ENCODE measurements at regions not wholly inside any gene's neighbourhood (a gene's known extent, or its start where the extent isn't known, plus 50 kb on each side); places are given as distances from the start of the nearest gene placed in this dataset.

GRCh38 chr10:117699436-117700075 lies 157.0 kb downstream of the EMX2 start:
- no peak for TF ChIP-seq CTCF (conservative IDR thresholded peaks at IDR 0.05; ENCODE audit: low read length)
- TF ChIP-seq EZH2phosphoT487 (IDR thresholded peaks at IDR 0.05; ENCODE audit: borderline replicate concordance, low read depth, low read length): no peak
